Mesendoderm (in vitro differentiated cells): ENCODE measurements at regions not wholly inside any gene's neighbourhood (a gene's known extent, or its start where the extent isn't known, plus 50 kb on each side); places are given as distances from the start of the nearest gene placed in this dataset.

Experiments used
- DNase-seq: peaks from one replicate; pipeline ENCODE4 v3.0.0; 2013
- H2AK5ac ChIP-seq: 2 replicates; pipeline ENCODE4 v1.6.1; 2013; ENCODE audit warnings: low read length, inconsistent platforms
- H2BK120ac ChIP-seq: 2 replicates; pipeline ENCODE4 v1.6.1; 2013; ENCODE audit warnings: low read depth, mild to moderate bottlenecking, low read length, moderate library complexity, mixed read lengths
- H2BK15ac ChIP-seq: replicated peaks from 2 replicates; pipeline ENCODE4 v1.6.1; 2013; ENCODE audit warnings: low read depth, mild to moderate bottlenecking, moderate library complexity
- H2BK5ac ChIP-seq: 2 replicates; pipeline ENCODE4 v1.6.1; 2013; ENCODE audit warnings: low read length, inconsistent platforms
- H3K18ac ChIP-seq: 2 replicates; pipeline ENCODE4 v1.6.1; 2013; ENCODE audit warnings: mild to moderate bottlenecking, low read length, mixed read lengths
- H3K23ac ChIP-seq: one replicate; pipeline ENCODE4 v1.6.1; 2013; ENCODE audit warnings: low read length
- H3K27ac ChIP-seq: 2 replicates; pipeline ENCODE4 v1.5.1; 2013; ENCODE audit warnings: low read depth, mild to moderate bottlenecking, inconsistent platforms, low read length, moderate library complexity
- H3K27me3 ChIP-seq: 2 replicates; pipeline ENCODE4 v1.6.1; 2013; ENCODE audit warnings: low read length, control low read depth, mild to moderate bottlenecking, inconsistent platforms; ENCODE audit not compliant: insufficient read depth, poor library complexity
- H3K36me3 ChIP-seq: 2 replicates; pipeline ENCODE4 v1.6.1; 2013; ENCODE audit warnings: low read length, inconsistent platforms; ENCODE audit not compliant: control insufficient read depth, insufficient read depth
- H3K4ac ChIP-seq: one replicate; pipeline ENCODE4 v1.6.1; 2013; ENCODE audit warnings: low read depth, mild to moderate bottlenecking, low read length, moderate library complexity
- H3K4me1 ChIP-seq: 2 replicates; pipeline ENCODE4 v1.6.1; 2013; ENCODE audit warnings: low read depth, low read length, inconsistent platforms; ENCODE audit not compliant: control insufficient read depth
- H3K4me2 ChIP-seq: 2 replicates; pipeline ENCODE4 v1.6.1; 2013; ENCODE audit warnings: low read length
- H3K4me3 ChIP-seq: 2 replicates; pipeline ENCODE4 v1.5.1; 2013; ENCODE audit warnings: mild to moderate bottlenecking, low read length
- H3K56ac ChIP-seq: one replicate; pipeline ENCODE4 v1.6.1; 2013; ENCODE audit warnings: low read length
- H3K79me1 ChIP-seq: 2 replicates; pipeline ENCODE4 v1.6.1; 2013; ENCODE audit warnings: low read length, inconsistent platforms
- H3K79me2 ChIP-seq: 2 replicates; pipeline ENCODE4 v1.6.1; 2013; ENCODE audit warnings: mild to moderate bottlenecking, low read length; ENCODE audit not compliant: control insufficient read depth, insufficient read depth
- H3K9ac ChIP-seq: 2 replicates; pipeline ENCODE4 v1.6.1; 2013; ENCODE audit warnings: low read length, inconsistent platforms
- H4K5ac ChIP-seq: one replicate; pipeline ENCODE4 v1.6.1; 2013; ENCODE audit warnings: low read length
- H4K8ac ChIP-seq: one replicate; pipeline ENCODE4 v1.6.1; 2013; ENCODE audit warnings: low read depth, mild to moderate bottlenecking, control low read depth, low read length, moderate library complexity
- WGBS: extraction: QIAGEN DNeasy Blood & Tissue Kit; methylation state at CpG from one replicate; pipeline ENCODE4 v1.1.7; 2013; ENCODE audit warnings: low lambda C conversion rate, missing lambda C conversion rate; ENCODE audit not compliant: insufficient coverage; ENCODE audit errors: extremely low coverage; 5-methylcytosine and 5-hydroxymethylcytosine counted together

DNA sequence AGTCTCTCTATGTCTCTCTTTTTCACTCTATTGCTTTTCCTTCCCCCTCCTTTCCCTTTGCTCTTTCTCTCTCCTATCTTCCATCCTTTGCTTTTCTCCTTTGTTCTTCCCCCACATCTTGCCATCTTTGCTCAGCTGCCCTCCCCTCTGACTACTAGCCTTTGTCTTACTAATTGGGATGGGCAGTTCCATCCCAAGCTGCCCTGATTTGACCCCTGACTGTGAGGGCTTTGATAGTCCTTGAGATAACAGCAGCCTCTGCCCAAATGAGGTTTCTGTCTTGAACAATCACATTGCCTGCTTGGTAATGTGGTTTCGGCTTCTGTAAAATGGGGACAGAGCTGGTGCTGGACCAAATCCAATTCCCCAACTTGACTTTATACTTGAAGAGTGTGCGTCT is 327.7 kb downstream of the DHX35 start:
- H3K27me3 ChIP-seq: no peaks in the 10 kb centered on the region
- H3K56ac ChIP-seq: no peak overlapping the region
- no peak overlapping the region for H3K18ac ChIP-seq
- no peak overlapping the region for H3K4ac ChIP-seq
- peak; percentile 76 for DNase-seq
- no peak overlapping the region for H3K27ac ChIP-seq
- H3K4me2 ChIP-seq: no peak overlapping the region
- no peak overlapping the region for H2BK5ac ChIP-seq
- no peak overlapping the region for H3K9ac ChIP-seq
- no peak overlapping the region for H3K4me3 ChIP-seq
- no peaks in the 10 kb centered on the region for H3K79me2 ChIP-seq
- no peaks in the 10 kb centered on the region for H3K36me3 ChIP-seq
- no peak overlapping the region for H4K8ac ChIP-seq
- no peak overlapping the region for H2AK5ac ChIP-seq
- no peaks in the 10 kb centered on the region for H3K79me1 ChIP-seq
- no peak overlapping the region for H3K23ac ChIP-seq
- H2BK15ac ChIP-seq: no peak overlapping the region
- WGBS: no CpG with 5 or more reads among the region's 2 CpGs
- H4K5ac ChIP-seq: no peak overlapping the region
- no peaks in the 10 kb centered on the region for H3K4me1 ChIP-seq
- H2BK120ac ChIP-seq: no peak overlapping the region

GRCh38 chr20:39289316-39289715 is 327.2 kb downstream of the DHX35 start:
- Histone ChIP-seq H3K36me3 (no peaks in the 10 kb centered on the region), H2BK5ac (no peak overlapping the region), H3K9ac (no peak overlapping the region), H3K56ac (no peak overlapping the region), H3K4me2 (no peak overlapping the region), H3K4me3 (no peak overlapping the region), H2AK5ac (no peak overlapping the region), H4K8ac (no peak overlapping the region), H3K27me3 (no peaks in the 10 kb centered on the region), H4K5ac (no peak overlapping the region), H3K79me1 (no peaks in the 10 kb centered on the region), H3K27ac (no peak overlapping the region), H3K4me1 (no peaks in the 10 kb centered on the region), H3K18ac (no peak overlapping the region), H2BK15ac (no peak overlapping the region), H2BK120ac (no peak overlapping the region), H3K4ac (no peak overlapping the region), H3K23ac (no peak overlapping the region), H3K79me2 (no peaks in the 10 kb centered on the region)
- WGBS: no CpG with 5 or more reads among the region's 2 CpGs
- DNase-seq: peak; percentile 69

DNA sequence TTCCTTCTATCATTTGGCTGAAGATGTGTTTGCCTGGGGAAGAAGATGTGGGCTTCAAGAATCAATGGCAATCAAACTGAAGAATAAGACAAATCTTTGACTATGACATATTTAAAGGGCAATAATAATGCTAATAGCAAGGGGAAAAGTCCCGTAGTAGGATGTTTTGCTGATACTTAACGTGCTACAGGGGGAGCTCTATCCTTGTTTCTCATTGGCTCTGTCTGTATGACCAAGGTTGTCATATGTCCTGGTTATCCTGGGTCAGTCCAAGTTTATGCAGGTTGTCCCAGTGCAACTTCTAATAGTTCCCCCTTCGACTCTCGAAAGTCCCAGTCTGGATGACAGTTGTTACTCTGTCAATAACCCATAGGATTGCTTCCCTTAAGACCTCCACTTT is 321.3 kb downstream of the DHX35 start:
- H3K27ac ChIP-seq: no peak overlapping the region
- no peak overlapping the region for H4K8ac ChIP-seq
- H3K79me1 ChIP-seq: no peaks in the 10 kb centered on the region
- no peaks in the 10 kb centered on the region for H3K27me3 ChIP-seq
- H3K36me3 ChIP-seq: no peaks in the 10 kb centered on the region
- peaks cover 4% of the 10 kb centered on the region for H3K4me1 ChIP-seq
- H3K4me3 ChIP-seq: no peak overlapping the region
- no peak overlapping the region for H2BK5ac ChIP-seq
- no peak overlapping the region for H3K9ac ChIP-seq
- H2BK15ac ChIP-seq: no peak overlapping the region
- no CpG with 5 or more reads among the region's 4 CpGs for WGBS
- H2AK5ac ChIP-seq: no peak overlapping the region
- no peak for DNase-seq
- no peak overlapping the region for H3K56ac ChIP-seq
- H3K4ac ChIP-seq: no peak overlapping the region
- no peak overlapping the region for H4K5ac ChIP-seq
- no peak overlapping the region for H3K4me2 ChIP-seq
- no peak overlapping the region for H3K23ac ChIP-seq
- H3K79me2 ChIP-seq: no peaks in the 10 kb centered on the region
- H2BK120ac ChIP-seq: no peak overlapping the region
- no peak overlapping the region for H3K18ac ChIP-seq

GRCh38 chr20:39282619-39283092 is 320.5 kb downstream of the DHX35 start:
- H3K4me2 ChIP-seq: no peak overlapping the region
- WGBS: no CpG with 5 or more reads among the region's 10 CpGs
- no peak overlapping the region for H2BK5ac ChIP-seq
- H3K23ac ChIP-seq: no peak overlapping the region
- no peak overlapping the region for H2BK120ac ChIP-seq
- no peak overlapping the region for H3K4me3 ChIP-seq
- H3K27ac ChIP-seq: no peak overlapping the region
- no peak overlapping the region for H3K56ac ChIP-seq
- no peaks in the 10 kb centered on the region for H3K36me3 ChIP-seq
- DNase-seq: peak; percentile 60
- peaks cover 4% of the 10 kb centered on the region for H3K4me1 ChIP-seq
- H3K9ac ChIP-seq: no peak overlapping the region
- H3K27me3 ChIP-seq: no peaks in the 10 kb centered on the region
- no peak overlapping the region for H2AK5ac ChIP-seq
- H4K8ac ChIP-seq: no peak overlapping the region
- no peak overlapping the region for H2BK15ac ChIP-seq
- H3K4ac ChIP-seq: no peak overlapping the region
- H3K18ac ChIP-seq: no peak overlapping the region
- H3K79me2 ChIP-seq: no peaks in the 10 kb centered on the region
- H4K5ac ChIP-seq: no peak overlapping the region
- no peaks in the 10 kb centered on the region for H3K79me1 ChIP-seq

DNA sequence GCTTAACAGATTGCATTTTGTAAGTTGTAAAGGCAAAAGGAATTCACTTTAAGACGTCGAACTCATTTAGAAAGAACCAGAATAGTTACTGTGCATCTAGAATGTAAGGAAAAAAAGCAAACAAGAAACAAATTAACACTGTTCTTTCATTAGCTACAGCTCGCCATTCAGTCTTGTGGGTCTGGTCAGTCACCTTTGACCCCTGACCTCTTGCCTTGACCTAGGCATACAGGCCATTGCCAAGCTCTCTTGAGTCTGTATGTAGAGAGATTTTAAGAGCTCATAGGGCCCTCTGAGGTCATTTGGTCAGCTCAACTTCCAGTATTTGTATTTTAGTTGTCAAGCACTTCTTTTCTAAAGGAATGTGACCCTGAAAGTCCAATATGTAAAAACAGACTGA is 318.7 kb downstream of the DHX35 start:
- no peaks in the 10 kb centered on the region for H3K27me3 ChIP-seq
- no peak overlapping the region for H2BK5ac ChIP-seq
- WGBS: no CpG with 5 or more reads among the region's 3 CpGs
- no peak overlapping the region for H3K23ac ChIP-seq
- no peak overlapping the region for H3K18ac ChIP-seq
- no peak overlapping the region for H2BK120ac ChIP-seq
- H3K4me3 ChIP-seq: no peak overlapping the region
- no peak overlapping the region for H3K4me2 ChIP-seq
- no peak overlapping the region for H2AK5ac ChIP-seq
- peaks cover 4% of the 10 kb centered on the region for H3K4me1 ChIP-seq
- no peak overlapping the region for H3K27ac ChIP-seq
- no peak overlapping the region for H3K4ac ChIP-seq
- H3K79me2 ChIP-seq: no peaks in the 10 kb centered on the region
- no peak for DNase-seq
- H3K36me3 ChIP-seq: no peaks in the 10 kb centered on the region
- no peak overlapping the region for H3K9ac ChIP-seq
- H2BK15ac ChIP-seq: no peak overlapping the region
- H4K8ac ChIP-seq: no peak overlapping the region
- no peak overlapping the region for H4K5ac ChIP-seq
- no peak overlapping the region for H3K56ac ChIP-seq
- H3K79me1 ChIP-seq: no peaks in the 10 kb centered on the region

- H3K4me2 ChIP-seq: no peak overlapping the region
- H4K8ac ChIP-seq: no peak overlapping the region
- no peak overlapping the region for H3K23ac ChIP-seq
- H3K4me1 ChIP-seq: peaks cover 4% of the 10 kb centered on the region
- H3K4me3 ChIP-seq: no peak overlapping the region
- no peaks in the 10 kb centered on the region for H3K27me3 ChIP-seq
- no peak overlapping the region for H3K9ac ChIP-seq
- H2BK120ac ChIP-seq: no peak overlapping the region
- H3K18ac ChIP-seq: no peak overlapping the region
- no peak overlapping the region for H2BK15ac ChIP-seq
- no peak overlapping the region for H2AK5ac ChIP-seq
- no peak overlapping the region for H3K4ac ChIP-seq
- no peak overlapping the region for H2BK5ac ChIP-seq
- no peaks in the 10 kb centered on the region for H3K36me3 ChIP-seq
- no peaks in the 10 kb centered on the region for H3K79me2 ChIP-seq
- no peaks in the 10 kb centered on the region for H3K79me1 ChIP-seq
- no CpG with 5 or more reads among the region's 5 CpGs for WGBS
- no peak overlapping the region for H4K5ac ChIP-seq
- no peak overlapping the region for H3K56ac ChIP-seq
- no peak overlapping the region for H3K27ac ChIP-seq
- no peak for DNase-seq
Measured at GRCh38 chr20:39278230-39278788, 316.2 kb downstream of the DHX35 start.
